ENCODE measurements at regions not wholly inside any gene's neighbourhood (a gene's known extent, or its start where the extent isn't known, plus 50 kb on each side); places are given as distances from the start of the nearest gene placed in this dataset.

DNA sequence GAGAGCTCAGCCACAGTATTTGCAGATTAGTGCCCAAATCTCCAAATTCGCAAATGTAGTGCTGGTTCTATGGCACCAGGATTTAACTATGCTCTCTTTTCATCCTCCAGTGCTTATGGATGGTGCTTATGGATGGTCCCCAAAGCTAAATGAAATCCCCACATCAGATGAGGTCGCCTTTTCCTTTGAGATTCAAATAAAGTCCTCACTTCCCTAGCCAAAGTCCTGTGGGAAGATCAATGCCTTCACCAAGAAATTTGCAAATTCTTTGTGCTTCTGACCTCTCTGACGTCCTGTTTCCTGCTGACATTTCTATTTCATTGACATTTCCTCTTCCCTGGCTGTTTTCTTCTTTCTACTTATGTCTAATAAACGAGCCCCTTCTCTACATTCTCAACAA is 1077.0 kb upstream of the C9orf72 start:
- Histone ChIP-seq H3K4me3 (ENCODE audit: low read depth in 2 of 2, low read length in 2 of 2) (no peak overlapping the region), H3K27me3 (ENCODE audit: control insufficient read depth, insufficient read depth, low read length) (no peaks in the 10 kb centered on the region), H3K4me1 (ENCODE audit: control insufficient read depth, insufficient read depth, low read length) (no peaks in the 10 kb centered on the region), H3K9me3 (ENCODE audit: control insufficient read depth, insufficient read depth, low read depth, low read length) (no peaks in the 10 kb centered on the region), H3K36me3 (ENCODE audit: control insufficient read depth, insufficient read depth, low read length) (no peaks in the 10 kb centered on the region), H3K27ac (ENCODE audit: low read length) (no peak overlapping the region)
- ATAC-seq (no peak), DNase-seq (ENCODE audit: low read depth, low spot score) (no peak)
- POLR2A ChIA-PET, result no interaction called here
- TF ChIP-seq SIN3A (IDR thresholded peaks at IDR 0.05; ENCODE audit: borderline replicate concordance, insufficient read depth, low read depth, low read length) (no peak), TCF7L2 (IDR thresholded peaks at IDR 0.05; ENCODE audit: low read depth, low read length) (no peak), POLR2AphosphoS5 (IDR thresholded peaks at IDR 0.05; ENCODE audit: low read depth, low read length) (no peak)
- TF ChIP-seq, protein P1, sequence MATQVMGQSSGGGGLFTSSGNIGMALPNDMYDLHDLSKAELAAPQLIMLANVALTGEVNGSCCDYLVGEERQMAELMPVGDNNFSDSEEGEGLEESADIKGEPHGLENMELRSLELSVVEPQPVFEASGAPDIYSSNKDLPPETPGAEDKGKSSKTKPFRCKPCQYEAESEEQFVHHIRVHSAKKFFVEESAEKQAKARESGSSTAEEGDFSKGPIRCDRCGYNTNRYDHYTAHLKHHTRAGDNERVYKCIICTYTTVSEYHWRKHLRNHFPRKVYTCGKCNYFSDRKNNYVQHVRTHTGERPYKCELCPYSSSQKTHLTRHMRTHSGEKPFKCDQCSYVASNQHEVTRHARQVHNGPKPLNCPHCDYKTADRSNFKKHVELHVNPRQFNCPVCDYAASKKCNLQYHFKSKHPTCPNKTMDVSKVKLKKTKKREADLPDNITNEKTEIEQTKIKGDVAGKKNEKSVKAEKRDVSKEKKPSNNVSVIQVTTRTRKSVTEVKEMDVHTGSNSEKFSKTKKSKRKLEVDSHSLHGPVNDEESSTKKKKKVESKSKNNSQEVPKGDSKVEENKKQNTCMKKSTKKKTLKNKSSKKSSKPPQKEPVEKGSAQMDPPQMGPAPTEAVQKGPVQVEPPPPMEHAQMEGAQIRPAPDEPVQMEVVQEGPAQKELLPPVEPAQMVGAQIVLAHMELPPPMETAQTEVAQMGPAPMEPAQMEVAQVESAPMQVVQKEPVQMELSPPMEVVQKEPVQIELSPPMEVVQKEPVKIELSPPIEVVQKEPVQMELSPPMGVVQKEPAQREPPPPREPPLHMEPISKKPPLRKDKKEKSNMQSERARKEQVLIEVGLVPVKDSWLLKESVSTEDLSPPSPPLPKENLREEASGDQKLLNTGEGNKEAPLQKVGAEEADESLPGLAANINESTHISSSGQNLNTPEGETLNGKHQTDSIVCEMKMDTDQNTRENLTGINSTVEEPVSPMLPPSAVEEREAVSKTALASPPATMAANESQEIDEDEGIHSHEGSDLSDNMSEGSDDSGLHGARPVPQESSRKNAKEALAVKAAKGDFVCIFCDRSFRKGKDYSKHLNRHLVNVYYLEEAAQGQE (IDR thresholded peaks at IDR 0.05; ENCODE audit: insufficient read depth in 1 of 2, low read depth in 2 of 2, low read length in 1 of 2), result no peak
- TF ChIP-seq, protein P2, sequence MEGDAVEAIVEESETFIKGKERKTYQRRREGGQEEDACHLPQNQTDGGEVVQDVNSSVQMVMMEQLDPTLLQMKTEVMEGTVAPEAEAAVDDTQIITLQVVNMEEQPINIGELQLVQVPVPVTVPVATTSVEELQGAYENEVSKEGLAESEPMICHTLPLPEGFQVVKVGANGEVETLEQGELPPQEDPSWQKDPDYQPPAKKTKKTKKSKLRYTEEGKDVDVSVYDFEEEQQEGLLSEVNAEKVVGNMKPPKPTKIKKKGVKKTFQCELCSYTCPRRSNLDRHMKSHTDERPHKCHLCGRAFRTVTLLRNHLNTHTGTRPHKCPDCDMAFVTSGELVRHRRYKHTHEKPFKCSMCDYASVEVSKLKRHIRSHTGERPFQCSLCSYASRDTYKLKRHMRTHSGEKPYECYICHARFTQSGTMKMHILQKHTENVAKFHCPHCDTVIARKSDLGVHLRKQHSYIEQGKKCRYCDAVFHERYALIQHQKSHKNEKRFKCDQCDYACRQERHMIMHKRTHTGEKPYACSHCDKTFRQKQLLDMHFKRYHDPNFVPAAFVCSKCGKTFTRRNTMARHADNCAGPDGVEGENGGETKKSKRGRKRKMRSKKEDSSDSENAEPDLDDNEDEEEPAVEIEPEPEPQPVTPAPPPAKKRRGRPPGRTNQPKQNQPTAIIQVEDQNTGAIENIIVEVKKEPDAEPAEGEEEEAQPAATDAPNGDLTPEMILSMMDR (IDR thresholded peaks at IDR 0.05), result no peak
- CTCF ChIA-PET, result no interaction called here
- intact Hi-C loops (cut with micrococcal nuclease; ENCODE audit: unreplicated experiment), result no loop called here
- in situ Hi-C loops (cut with HindIII; ENCODE audit: low pct_unique_long_range_greater_than_20kb, low sequenced_read_pairs), result no loop called here
- no TSS peak for BruUV-seq (replicated peaks)

DNA sequence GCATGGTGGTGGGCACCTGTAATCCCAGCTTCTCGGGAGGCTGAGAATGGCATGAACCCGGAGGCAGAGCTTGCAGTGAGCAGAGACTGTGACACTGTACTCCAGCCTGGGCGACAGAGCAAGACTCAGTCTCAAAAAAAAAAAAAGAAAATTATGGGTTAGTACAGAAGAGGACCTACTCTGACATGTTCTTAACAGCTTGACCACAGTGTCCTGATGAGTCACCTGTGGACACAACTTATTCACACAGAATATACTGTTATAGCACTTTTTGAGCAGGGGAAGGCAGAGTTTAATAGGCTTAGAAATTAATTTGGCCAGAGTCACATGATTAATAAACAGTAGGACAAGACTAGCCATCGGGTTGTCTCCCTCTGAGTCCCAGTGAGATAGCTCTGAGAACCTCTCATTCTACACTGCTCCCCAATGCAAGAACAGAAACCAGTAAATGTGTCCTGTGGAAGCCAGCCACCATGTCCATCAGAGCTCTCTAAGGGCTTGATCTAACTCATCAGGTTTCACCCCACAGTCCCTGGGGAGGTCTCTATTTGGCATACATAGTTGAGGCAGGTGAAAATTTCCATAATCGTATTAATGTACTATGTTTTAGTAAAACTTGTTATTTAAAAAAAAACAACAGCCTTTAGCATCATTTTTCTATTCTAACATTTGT is 1077.9 kb upstream of the C9orf72 start:
- no peaks in the 10 kb centered on the region for H3K4me1 ChIP-seq (ENCODE audit: control insufficient read depth, insufficient read depth, low read length)
- POLR2A ChIA-PET, result no interaction called here
- ATAC-seq (no peak), DNase-seq (ENCODE audit: low read depth, low spot score) (no peak)
- BruUV-seq (replicated peaks), result no TSS peak
- in situ Hi-C loops (cut with HindIII; ENCODE audit: low pct_unique_long_range_greater_than_20kb, low sequenced_read_pairs) (no loop called here), intact Hi-C loops (cut with micrococcal nuclease; ENCODE audit: unreplicated experiment) (no loop called here)
- no peak overlapping the region for H3K4me3 ChIP-seq (ENCODE audit: low read depth in 2 of 2, low read length in 2 of 2)
- TF ChIP-seq POLR2AphosphoS5 (IDR thresholded peaks at IDR 0.05; ENCODE audit: low read depth, low read length) (no peak), SIN3A (IDR thresholded peaks at IDR 0.05; ENCODE audit: borderline replicate concordance, insufficient read depth, low read depth, low read length) (no peak), TCF7L2 (IDR thresholded peaks at IDR 0.05; ENCODE audit: low read depth, low read length) (no peak)
- TF ChIP-seq, protein P2 (IDR thresholded peaks at IDR 0.05), result no peak
- TF ChIP-seq, protein P1 (IDR thresholded peaks at IDR 0.05; ENCODE audit: insufficient read depth in 1 of 2, low read depth in 2 of 2, low read length in 1 of 2), result no peak
- no peaks in the 10 kb centered on the region for H3K36me3 ChIP-seq (ENCODE audit: control insufficient read depth, insufficient read depth, low read length)
- H3K27ac ChIP-seq (ENCODE audit: low read length), result no peak overlapping the region
- H3K27me3 ChIP-seq (ENCODE audit: control insufficient read depth, insufficient read depth, low read length), result no peaks in the 10 kb centered on the region
- H3K9me3 ChIP-seq (ENCODE audit: control insufficient read depth, insufficient read depth, low read depth, low read length), result no peaks in the 10 kb centered on the region
- CTCF ChIA-PET, result no interaction called here
